Keratinocyte (primary cell): ENCODE measurements at regions not wholly inside any gene's neighbourhood (a gene's known extent, or its start where the extent isn't known, plus 50 kb on each side); places are given as distances from the start of the nearest gene placed in this dataset.

ENCODE experiments used
- DNase-seq: peaks from one replicate; pipeline ENCODE4 v3.0.0-alpha.2; 2011; ENCODE audit warnings: low read depth, missing footprints, low spot score
- FAIRE-seq: peaks from 2 replicates; lab custom pipeline; 2011; peaks lifted over from hg19 to GRCh38; lab: Jason Lieb, UNC
- H2AFZ ChIP-seq: 2 replicates; pipeline ENCODE4 v1.6.0; 2012; ENCODE audit warnings: low read length, control low read depth, inconsistent platforms; ENCODE audit not compliant: control insufficient read depth
- H3K27ac ChIP-seq: 2 replicates; pipeline ENCODE4 v1.5.1; 2011; ENCODE audit warnings: low read length; ENCODE audit not compliant: control insufficient read depth, insufficient read depth
- H3K27me3 ChIP-seq: 3 replicates; pipeline ENCODE4 v1.6.0; 2011; ENCODE audit warnings: low read length; ENCODE audit not compliant: control insufficient read depth, insufficient read depth; ENCODE audit errors: extremely low read depth
- H3K36me3 ChIP-seq, 2 experiments: 2 replicates in 1 of 2; 3 replicates in 1 of 2; pipeline ENCODE4 v1.5.1; 2011; ENCODE audit warnings: low read length in 2 of 2, mild to moderate bottlenecking in 1 of 2; ENCODE audit not compliant: control insufficient read depth in 2 of 2, insufficient read depth in 2 of 2; ENCODE audit errors: extremely low read depth in 1 of 2
- H3K4me1 ChIP-seq: 3 replicates; pipeline ENCODE4 v1.5.1; 2011; ENCODE audit warnings: low read length; ENCODE audit not compliant: control insufficient read depth, insufficient read depth; ENCODE audit errors: extremely low read depth
- H3K4me2 ChIP-seq: 3 replicates; pipeline ENCODE4 v1.6.0; 2011; ENCODE audit warnings: low read depth, low read length; ENCODE audit not compliant: control insufficient read depth, insufficient read depth; ENCODE audit errors: extremely low read depth
- H3K4me3 ChIP-seq, 3 experiments: fragments of 200-600 bp in 1 of 3; sonication (generic) in 1 of 3; 2 replicates in 2 of 3; 3 replicates in 1 of 3; pipeline ENCODE4 v1.5.1; 2011 to 2016; ENCODE audit warnings: low read length in 3 of 3, mild to moderate bottlenecking in 3 of 3, control low read depth in 2 of 3, inconsistent platforms in 1 of 3, low read depth in 1 of 3, mixed read lengths in 1 of 3, mixed run types in 1 of 3, moderate library complexity in 1 of 3; ENCODE audit not compliant: control insufficient read depth in 2 of 3, insufficient read depth in 2 of 3; ENCODE audit errors: extremely low read depth in 1 of 3
- H3K79me2 ChIP-seq: 2 replicates; pipeline ENCODE4 v1.6.0; 2012; ENCODE audit warnings: low read length; ENCODE audit not compliant: control insufficient read depth, insufficient read depth
- H3K9ac ChIP-seq: 3 replicates; pipeline ENCODE4 v1.6.0; 2011; ENCODE audit warnings: low read length; ENCODE audit not compliant: control insufficient read depth, insufficient read depth; ENCODE audit errors: extremely low read depth
- H3K9me1 ChIP-seq: 3 replicates; pipeline ENCODE4 v1.6.0; 2011; ENCODE audit warnings: low read length; ENCODE audit not compliant: control insufficient read depth, insufficient read depth; ENCODE audit errors: extremely low read depth
- H3K9me3 ChIP-seq: 2 replicates; pipeline ENCODE4 v1.5.1; 2012; ENCODE audit warnings: low read depth, low read length; ENCODE audit not compliant: control insufficient read depth
- H4K20me1 ChIP-seq: 3 replicates; pipeline ENCODE4 v1.6.0; 2011; ENCODE audit warnings: low read length; ENCODE audit not compliant: control insufficient read depth, insufficient read depth; ENCODE audit errors: extremely low read depth
- CTCF ChIP-seq, 3 experiments: IDR thresholded peaks in 1 of 3; conservative IDR thresholded peaks in 1 of 3; optimal IDR thresholded peaks in 1 of 3; 2 replicates in 2 of 3; 3 replicates in 1 of 3; pipeline versions ENCODE3 to v1.5.1; 2011; ENCODE audit warnings: low read length in 3 of 3, mild to moderate bottlenecking in 3 of 3, moderate library complexity in 2 of 3, control low read depth in 1 of 3, inconsistent platforms in 1 of 3; ENCODE audit not compliant: insufficient read depth in 2 of 3; ENCODE audit errors: extremely low read depth in 1 of 3
- EZH2 ChIP-seq: IDR thresholded peaks from one replicate; pipeline ENCODE4 v1.6.1; 2012; ENCODE audit warnings: inconsistent platforms, mild to moderate bottlenecking, low read length, moderate library complexity
- dilution Hi-C: fragments of 300-500 bp; cut with MboI; formaldehyde crosslinking; loops from one replicate; pipeline ENCODE4 v1.7.0; 2020; ENCODE audit warnings: low sequenced_read_pairs; ENCODE audit not compliant: extremely low pct_ligation_motif_present

GRCh38 chr13:73898276-73898675, 235.9 kb downstream of the KLF12 start:
- Histone ChIP-seq H3K36me3 (no peaks in the 10 kb centered on the region), H3K79me2 (no peaks in the 10 kb centered on the region), H3K4me2 (no peak overlapping the region), H3K27me3 (no peaks in the 10 kb centered on the region), H3K27ac (no peak overlapping the region), H4K20me1 (no peaks in the 10 kb centered on the region), H2AFZ (no peak overlapping the region), H3K4me1 (no peaks in the 10 kb centered on the region), H3K9me1 (no peaks in the 10 kb centered on the region), H3K4me3 (no peak overlapping the region), H3K9me3 (no peaks in the 10 kb centered on the region), H3K9ac (no peak overlapping the region)
- TF ChIP-seq CTCF (optimal IDR thresholded peaks at IDR 0.05 in 1 of 3, IDR thresholded peaks at IDR 0.05 in 1 of 3, conservative IDR thresholded peaks at IDR 0.05 in 1 of 3; ENCODE audit: extremely low read depth in 1 of 3, insufficient read depth in 2 of 3, low read length in 3 of 3) (no peak), EZH2 (no peak)
- DNase-seq (no peak), FAIRE-seq (no peak)
- dilution Hi-C loops, result no loop called here

- Histone ChIP-seq H3K27me3 (no peaks in the 10 kb centered on the region), H3K9ac (no peak overlapping the region), H3K27ac (no peak overlapping the region), H3K4me2 (no peak overlapping the region), H4K20me1 (no peaks in the 10 kb centered on the region), H2AFZ (no peak overlapping the region), H3K79me2 (no peaks in the 10 kb centered on the region), H3K9me1 (no peaks in the 10 kb centered on the region), H3K4me3 (no peak overlapping the region), H3K36me3 (no peaks in the 10 kb centered on the region), H3K4me1 (no peaks in the 10 kb centered on the region), H3K9me3 (no peaks in the 10 kb centered on the region)
- TF ChIP-seq CTCF (optimal IDR thresholded peaks at IDR 0.05 in 1 of 3, IDR thresholded peaks at IDR 0.05 in 1 of 3, conservative IDR thresholded peaks at IDR 0.05 in 1 of 3; ENCODE audit: extremely low read depth in 1 of 3, insufficient read depth in 2 of 3, low read length in 3 of 3) (no peak), EZH2 (no peak)
- no peak for FAIRE-seq
- no peak for DNase-seq
- dilution Hi-C loops, result no loop called here
These were observed 239.1 kb downstream of the KLF12 start for GRCh38 chr13:73894995-73895571.
